Tibial artery (tissue), 4 donors: ENCODE measurements at regions not wholly inside any gene's neighbourhood (a gene's known extent, or its start where the extent isn't known, plus 50 kb on each side); places are given as distances from the start of the nearest gene placed in this dataset.
"Not testable (repeated sequence)": the region's sequence is repeated elsewhere in the genome, so short reads cannot be mapped to it uniquely, and the experiment has no call there.

Experiments used
- DNase-seq, 2 donors: peaks; one replicate each; pipeline ENCODE4 v3.0.0-alpha.2; 2019
- H3K27ac ChIP-seq, 2 donors: fragments of 200-600 bp; sonication (generic) in 1 of 2; 1 replicate in 1 of 2; 2 replicates in 1 of 2; pipeline ENCODE4 v1.5.1; 2018 to 2019; ENCODE audit warnings: mild to moderate bottlenecking in 1 of 2
- H3K27me3 ChIP-seq, 2 donors: fragments of 200-600 bp; sonication (generic) in 1 of 2; one replicate each; pipeline versions ENCODE4 v1.5.1 to v1.6.0; 2016 to 2019
- H3K36me3 ChIP-seq, 3 donors: fragments of 200-600 bp; sonication (generic) in 2 of 3; one replicate each; pipeline ENCODE4 v1.5.1; 2016 to 2019; ENCODE audit warnings: mild to moderate bottlenecking in 2 of 3
- H3K4me1 ChIP-seq, 4 donors: fragments of 200-600 bp; sonication (generic) in 2 of 4; 1 replicate in 3 of 4; 2 replicates in 1 of 4; pipeline ENCODE4 v1.5.1; 2016 to 2019
- H3K4me3 ChIP-seq, 2 donors: fragments of 200-600 bp; sonication (generic) in 1 of 2; 1 replicate in 1 of 2; 2 replicates in 1 of 2; pipeline ENCODE4 v1.5.1; 2018 to 2019; ENCODE audit warnings: mild to moderate bottlenecking in 2 of 2
- H3K9me3 ChIP-seq, 3 donors: fragments of 200-600 bp; sonication (generic) in 1 of 3; one replicate each; pipeline ENCODE4 v1.5.1; 2016 to 2019
- intact Hi-C: fragments of 100-400 bp; cut with DNase I; formaldehyde crosslinking; loops from one replicate; pipeline ENCODE4 v1.15.0; 2023; ENCODE audit warnings: low total_unique reads
- TF ChIP-seq, protein P1 (sequence below), 2 experiments: fragments of 200-600 bp in 1 of 2; fragments of 450-650 bp in 1 of 2; IDR thresholded peaks; one replicate each; pipeline ENCODE4 v1.5.1; 2017 to 2019; ENCODE audit warnings: antibody characterized with exemption in 2 of 2, mild to moderate bottlenecking in 1 of 2, moderate library complexity in 1 of 2

DNA sequence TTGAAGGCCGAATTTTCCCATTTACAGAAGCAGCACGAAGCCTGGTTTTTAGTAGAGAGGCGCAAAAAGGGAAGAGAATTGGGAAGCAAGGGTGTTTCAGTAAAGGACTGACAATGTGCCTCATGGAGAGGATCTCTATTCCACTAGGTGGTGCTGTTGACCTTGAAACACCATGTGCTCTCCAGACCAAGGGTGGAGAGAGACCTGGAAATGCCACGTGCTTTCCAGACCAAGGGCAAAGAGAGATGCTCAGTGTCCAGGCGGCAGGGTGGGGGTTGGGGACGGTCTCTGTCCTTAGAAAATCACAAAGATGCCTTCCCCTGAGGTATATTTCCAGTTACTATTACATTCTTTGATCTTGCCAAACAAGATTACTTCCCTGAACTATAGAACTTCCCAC is 425.3 kb downstream of the CSNK1G3 start:
- Histone ChIP-seq H3K4me1 (no peaks in the 10 kb centered on the region), H3K4me3 (no peak overlapping the region), H3K9me3 (peaks cover 0 to 18% (median 16%) of the 10 kb centered on the region in 3 donors), H3K27me3 (no peaks in the 10 kb centered on the region), H3K27ac (no peak overlapping the region), H3K36me3 (no peaks in the 10 kb centered on the region)
- TF ChIP-seq, protein P1, sequence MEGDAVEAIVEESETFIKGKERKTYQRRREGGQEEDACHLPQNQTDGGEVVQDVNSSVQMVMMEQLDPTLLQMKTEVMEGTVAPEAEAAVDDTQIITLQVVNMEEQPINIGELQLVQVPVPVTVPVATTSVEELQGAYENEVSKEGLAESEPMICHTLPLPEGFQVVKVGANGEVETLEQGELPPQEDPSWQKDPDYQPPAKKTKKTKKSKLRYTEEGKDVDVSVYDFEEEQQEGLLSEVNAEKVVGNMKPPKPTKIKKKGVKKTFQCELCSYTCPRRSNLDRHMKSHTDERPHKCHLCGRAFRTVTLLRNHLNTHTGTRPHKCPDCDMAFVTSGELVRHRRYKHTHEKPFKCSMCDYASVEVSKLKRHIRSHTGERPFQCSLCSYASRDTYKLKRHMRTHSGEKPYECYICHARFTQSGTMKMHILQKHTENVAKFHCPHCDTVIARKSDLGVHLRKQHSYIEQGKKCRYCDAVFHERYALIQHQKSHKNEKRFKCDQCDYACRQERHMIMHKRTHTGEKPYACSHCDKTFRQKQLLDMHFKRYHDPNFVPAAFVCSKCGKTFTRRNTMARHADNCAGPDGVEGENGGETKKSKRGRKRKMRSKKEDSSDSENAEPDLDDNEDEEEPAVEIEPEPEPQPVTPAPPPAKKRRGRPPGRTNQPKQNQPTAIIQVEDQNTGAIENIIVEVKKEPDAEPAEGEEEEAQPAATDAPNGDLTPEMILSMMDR (IDR thresholded peaks at IDR 0.05): peak; percentile 44 to 53
- DNase-seq: no peak
- intact Hi-C loops: no loop called here

DNA sequence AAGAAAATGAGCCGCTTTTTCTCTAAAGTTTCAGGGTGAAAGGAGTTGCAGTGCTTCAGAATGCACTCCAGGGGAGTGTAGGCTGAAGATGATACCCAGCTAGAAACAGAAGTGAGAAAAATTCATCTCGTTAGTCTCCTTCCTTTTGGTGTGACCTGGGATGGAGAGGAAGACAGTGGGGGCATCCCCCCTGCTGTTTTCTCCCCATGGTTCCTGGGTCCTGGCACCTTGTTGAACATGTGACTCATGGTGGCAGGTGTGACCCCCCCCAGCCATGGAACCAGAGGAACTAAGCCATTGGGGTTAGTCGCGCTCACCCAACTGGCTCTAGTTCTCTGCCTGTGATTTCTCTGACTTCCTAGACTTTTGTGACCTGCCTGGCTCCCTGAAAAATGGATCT is 424.6 kb downstream of the CSNK1G3 start:
- no peak for DNase-seq
- H3K27ac ChIP-seq: no peak overlapping the region
- TF ChIP-seq, protein P1 (IDR thresholded peaks at IDR 0.05): no peak
- intact Hi-C loops: no loop called here
- H3K9me3 ChIP-seq: peaks cover 0 to 17% (median 13%) of the 10 kb centered on the region in 3 donors
- no peaks in the 10 kb centered on the region for H3K36me3 ChIP-seq
- no peak overlapping the region for H3K4me3 ChIP-seq
- no peaks in the 10 kb centered on the region for H3K27me3 ChIP-seq
- H3K4me1 ChIP-seq: no peaks in the 10 kb centered on the region

DNA sequence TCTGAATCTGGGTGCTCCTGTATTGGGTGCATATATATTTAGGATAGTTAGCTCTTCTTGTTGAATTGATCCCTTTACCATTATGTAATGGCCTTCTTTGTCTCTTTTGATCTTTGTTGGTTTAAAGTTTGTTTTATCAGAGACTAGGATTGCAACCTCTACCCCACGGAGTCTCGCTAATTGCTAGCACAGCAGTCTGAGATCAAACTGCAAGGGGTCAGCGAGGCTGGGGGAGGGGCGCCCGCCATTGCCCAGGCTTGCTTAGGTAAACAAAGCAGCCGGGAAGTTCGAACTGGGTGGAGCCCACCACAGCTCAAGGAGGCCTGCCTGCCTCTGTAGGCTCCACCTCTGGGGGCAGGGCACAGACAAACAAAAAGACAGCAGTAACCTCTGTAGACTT is 421.8 kb downstream of the CSNK1G3 start:
- DNase-seq, H3K4me1 ChIP-seq, H3K4me3 ChIP-seq, H3K36me3 ChIP-seq, H3K27ac ChIP-seq, intact Hi-C loops, H3K27me3 ChIP-seq: not testable (repeated sequence)
- peaks cover 0 to 13% (median 10%) of the 10 kb centered on the region in 3 donors for H3K9me3 ChIP-seq

DNA sequence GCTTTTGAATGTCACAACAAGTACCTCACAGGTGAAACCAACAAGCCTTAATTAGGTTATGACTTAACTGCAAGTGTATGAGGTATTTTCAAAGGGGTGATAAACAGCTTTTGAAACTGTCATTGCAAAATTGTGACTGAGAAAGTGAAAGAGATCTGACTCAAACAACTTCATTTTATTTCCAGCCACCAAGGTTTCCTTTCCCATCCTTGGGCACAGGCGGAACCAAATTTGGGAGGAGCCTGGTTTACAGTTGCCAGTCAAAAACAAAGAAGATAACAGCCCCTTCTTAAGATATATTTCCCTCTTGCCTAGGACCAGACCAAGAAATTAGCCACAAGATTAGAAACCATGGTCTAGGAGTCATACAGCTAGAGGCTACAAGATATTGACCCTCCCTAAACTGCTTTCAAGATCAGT is 417.1 kb downstream of the CSNK1G3 start:
- Histone ChIP-seq H3K4me3 (no peak overlapping the region), H3K9me3 (no peaks in the 10 kb centered on the region), H3K36me3 (no peaks in the 10 kb centered on the region), H3K27me3 (no peaks in the 10 kb centered on the region), H3K27ac (no peak overlapping the region), H3K4me1 (no peaks in the 10 kb centered on the region)
- intact Hi-C loops: no loop called here
- TF ChIP-seq, protein P1 (IDR thresholded peaks at IDR 0.05): no peak
- no peak for DNase-seq

DNA sequence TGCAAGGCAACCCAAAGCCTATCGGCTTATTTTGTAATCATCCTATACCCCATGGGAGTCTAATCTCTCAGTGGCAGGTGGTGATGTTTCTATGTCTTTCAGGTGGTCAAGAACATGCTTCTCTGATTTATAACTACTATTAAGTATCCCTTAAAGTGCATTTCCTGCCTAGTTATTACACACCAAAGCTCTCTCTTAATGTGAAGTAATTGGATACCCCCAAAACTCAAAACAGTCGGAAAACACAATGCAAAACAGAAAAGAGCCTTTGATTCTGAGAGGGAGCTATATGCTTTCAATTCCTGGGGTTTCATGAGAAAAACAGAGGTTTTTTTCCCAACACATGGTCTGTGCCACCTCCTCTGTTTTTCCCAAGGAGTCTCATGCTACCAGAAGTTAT is 416.4 kb downstream of the CSNK1G3 start:
- no peaks in the 10 kb centered on the region for H3K36me3 ChIP-seq
- no peak overlapping the region for H3K4me3 ChIP-seq
- intact Hi-C loops: no loop called here
- H3K27me3 ChIP-seq: no peaks in the 10 kb centered on the region
- H3K9me3 ChIP-seq: no peaks in the 10 kb centered on the region
- no peaks in the 10 kb centered on the region for H3K4me1 ChIP-seq
- TF ChIP-seq, protein P1 (IDR thresholded peaks at IDR 0.05): no peak
- no peak for DNase-seq
- H3K27ac ChIP-seq: no peak overlapping the region

DNA sequence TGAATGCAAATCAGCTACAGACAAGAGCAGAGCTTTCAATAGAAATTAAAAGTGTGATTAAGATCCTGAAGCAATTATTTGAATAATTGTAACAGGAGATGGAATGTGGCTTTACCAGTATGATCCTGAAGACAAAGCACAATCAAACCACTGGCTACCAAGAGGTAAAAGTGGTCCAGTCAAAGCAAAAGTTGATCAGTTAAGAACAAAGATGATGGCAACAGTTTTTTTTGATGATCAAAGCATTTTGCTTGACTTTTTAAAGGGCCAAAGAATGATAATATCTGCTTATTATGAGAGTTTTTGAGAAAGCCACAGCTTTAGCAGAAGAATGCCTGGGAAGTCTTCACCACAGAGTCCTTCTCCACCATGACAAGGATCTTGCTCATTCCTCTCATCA is 409.2 kb downstream of the CSNK1G3 start:
- Histone ChIP-seq H3K36me3 (no peaks in the 10 kb centered on the region), H3K4me3 (no peak overlapping the region), H3K4me1 (peaks cover 0 to 10% (median 0%) of the 10 kb centered on the region in 4 donors), H3K27me3 (no peaks in the 10 kb centered on the region), H3K9me3 (no peaks in the 10 kb centered on the region), H3K27ac (no peak overlapping the region)
- TF ChIP-seq, protein P1 (IDR thresholded peaks at IDR 0.05): no peak
- intact Hi-C loops: no loop called here
- DNase-seq: no peak
